K562 (cell line): ENCODE measurements at regions not wholly inside any gene's neighbourhood (a gene's known extent, or its start where the extent isn't known, plus 50 kb on each side); places are given as distances from the start of the nearest gene placed in this dataset.

Source experiments
- MAZ ChIP-seq, 2 experiments: fragments of 450-650 bp in 1 of 2; sonication (generic) in 1 of 2; formaldehyde crosslinking; IDR thresholded peaks in 1 of 2; conservative IDR thresholded peaks in 1 of 2; 2 replicates each; pipeline versions ENCODE4 v1.4.0 to v1.5.0; 2020; ENCODE audit warnings: mild to moderate bottlenecking in 1 of 2, missing genetic modification reagents in 1 of 2
- RAD21 ChIP-seq, 2 experiments: fragments of 250-450 bp in 1 of 2; fragments of 450-650 bp in 1 of 2; sonication (Bioruptor Pico) in 1 of 2; formaldehyde crosslinking in 1 of 2; IDR thresholded peaks in 1 of 2; conservative IDR thresholded peaks in 1 of 2; 2 replicates each; pipeline versions ENCODE4 v1.4.0 to v1.8.0; 2020 to 2022; ENCODE audit warnings: mild to moderate bottlenecking in 2 of 2, moderate library complexity in 1 of 2
- TAF1 ChIP-seq: IDR thresholded peaks from 2 replicates; pipeline ENCODE4 v1.6.1; 2011; ENCODE audit warnings: mild to moderate bottlenecking, low read length, moderate library complexity; ENCODE audit not compliant: insufficient read depth, control insufficient read depth, severe bottlenecking; ENCODE audit errors: extremely low read depth
- TF ChIP-seq, protein P1 (sequence below), 3 experiments: IDR thresholded peaks in 2 of 3; conservative IDR thresholded peaks in 1 of 3; 2 replicates each; pipeline ENCODE4 v1.5.1; 2011 to 2012; ENCODE audit warnings: low read length in 3 of 3, mild to moderate bottlenecking in 3 of 3, control low read depth in 2 of 3, improper control_type of control experiment in 1 of 3, inconsistent platforms in 1 of 3, low read depth in 1 of 3, mixed read lengths in 1 of 3, moderate library complexity in 1 of 3; ENCODE audit not compliant: insufficient read depth in 2 of 3
- TF ChIP-seq, protein P2 (sequence below): fragments of 250-450 bp; sonication (Bioruptor Pico); IDR thresholded peaks from 2 replicates; pipeline ENCODE4 v1.9.0; 2021; ENCODE audit warnings: mild to moderate bottlenecking

DNA sequence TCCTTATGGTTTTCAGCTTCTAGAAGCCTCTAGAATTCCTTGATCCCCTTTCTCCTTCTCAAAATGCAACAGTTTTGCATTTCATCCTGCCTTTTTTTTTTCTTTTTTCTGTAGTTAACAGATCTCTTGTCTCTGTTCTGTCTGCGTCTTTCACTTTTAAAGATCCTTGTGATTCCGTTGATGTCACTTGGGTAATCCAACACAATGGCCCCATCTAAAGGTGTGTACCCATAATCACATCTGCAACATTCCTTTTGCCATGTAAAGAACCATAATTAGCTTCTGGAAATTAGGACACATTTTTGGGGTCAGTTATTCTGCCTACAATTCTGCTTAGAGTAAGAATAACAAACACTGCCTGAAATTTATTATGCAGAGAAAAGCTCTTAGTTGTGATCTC is 1180.9 kb upstream of the ADGRL3 start:
- TF ChIP-seq, protein P1, sequence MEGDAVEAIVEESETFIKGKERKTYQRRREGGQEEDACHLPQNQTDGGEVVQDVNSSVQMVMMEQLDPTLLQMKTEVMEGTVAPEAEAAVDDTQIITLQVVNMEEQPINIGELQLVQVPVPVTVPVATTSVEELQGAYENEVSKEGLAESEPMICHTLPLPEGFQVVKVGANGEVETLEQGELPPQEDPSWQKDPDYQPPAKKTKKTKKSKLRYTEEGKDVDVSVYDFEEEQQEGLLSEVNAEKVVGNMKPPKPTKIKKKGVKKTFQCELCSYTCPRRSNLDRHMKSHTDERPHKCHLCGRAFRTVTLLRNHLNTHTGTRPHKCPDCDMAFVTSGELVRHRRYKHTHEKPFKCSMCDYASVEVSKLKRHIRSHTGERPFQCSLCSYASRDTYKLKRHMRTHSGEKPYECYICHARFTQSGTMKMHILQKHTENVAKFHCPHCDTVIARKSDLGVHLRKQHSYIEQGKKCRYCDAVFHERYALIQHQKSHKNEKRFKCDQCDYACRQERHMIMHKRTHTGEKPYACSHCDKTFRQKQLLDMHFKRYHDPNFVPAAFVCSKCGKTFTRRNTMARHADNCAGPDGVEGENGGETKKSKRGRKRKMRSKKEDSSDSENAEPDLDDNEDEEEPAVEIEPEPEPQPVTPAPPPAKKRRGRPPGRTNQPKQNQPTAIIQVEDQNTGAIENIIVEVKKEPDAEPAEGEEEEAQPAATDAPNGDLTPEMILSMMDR (IDR thresholded peaks at IDR 0.05 in 2 of 3, conservative IDR thresholded peaks at IDR 0.05 in 1 of 3; ENCODE audit: insufficient read depth in 2 of 3, low read depth in 1 of 3, low read length in 3 of 3), result no peak
- TF ChIP-seq, protein P2, sequence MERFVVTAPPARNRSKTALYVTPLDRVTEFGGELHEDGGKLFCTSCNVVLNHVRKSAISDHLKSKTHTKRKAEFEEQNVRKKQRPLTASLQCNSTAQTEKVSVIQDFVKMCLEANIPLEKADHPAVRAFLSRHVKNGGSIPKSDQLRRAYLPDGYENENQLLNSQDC (CRISPR knock-in tag), result no peak
- TF ChIP-seq MAZ (CRISPR knock-in tag; conservative IDR thresholded peaks at IDR 0.05 in 1 of 2, IDR thresholded peaks at IDR 0.05 in 1 of 2) (no peak), RAD21 (CRISPR knock-in tag; conservative IDR thresholded peaks at IDR 0.05 in 1 of 2, IDR thresholded peaks at IDR 0.05 in 1 of 2) (no peak), TAF1 (no peak)
